ENCODE measurements at regions not wholly inside any gene's neighbourhood (a gene's known extent, or its start where the extent isn't known, plus 50 kb on each side); places are given as distances from the start of the nearest gene placed in this dataset.

DNA sequence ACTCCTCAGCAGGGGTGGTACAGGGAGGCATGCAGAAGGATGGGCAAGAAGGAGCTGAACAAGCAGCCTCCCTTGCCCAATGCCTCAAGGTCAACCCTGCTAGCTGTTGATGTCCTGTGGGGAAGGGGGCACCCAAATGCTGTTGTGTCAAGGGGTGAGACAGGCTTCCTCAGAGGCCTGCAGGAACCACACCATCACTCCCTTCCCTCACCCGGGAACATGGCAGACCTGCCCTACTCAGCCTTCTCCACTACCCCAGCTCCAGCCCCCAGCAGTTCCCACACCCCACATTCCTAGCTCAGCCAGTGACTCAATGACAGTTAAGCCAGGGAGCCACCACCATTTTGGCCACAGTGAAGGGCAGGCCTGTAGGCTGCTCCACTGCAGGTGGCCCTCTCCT lies 53.9 kb upstream of the RMP24 start:
- H4K20me1 ChIP-seq (ENCODE audit: control insufficient read depth, insufficient read depth, low read length, poor library complexity, severe bottlenecking), result no peaks in the 10 kb centered on the region
- WGBS (ENCODE audit: insufficient coverage), result 92% methylated on average over 1 of the region's 1 CpG
- H3K27me3 ChIP-seq (replicated peaks in 1 of 4; ENCODE audit: control extremely low read depth in 1 of 4, control insufficient read depth in 3 of 4, insufficient read depth in 4 of 4, low read length in 3 of 4), result peaks cover 0 to 13% (median 1%) of the 10 kb centered on the region in 4 experiments
- TF ChIP-seq, protein P1, sequence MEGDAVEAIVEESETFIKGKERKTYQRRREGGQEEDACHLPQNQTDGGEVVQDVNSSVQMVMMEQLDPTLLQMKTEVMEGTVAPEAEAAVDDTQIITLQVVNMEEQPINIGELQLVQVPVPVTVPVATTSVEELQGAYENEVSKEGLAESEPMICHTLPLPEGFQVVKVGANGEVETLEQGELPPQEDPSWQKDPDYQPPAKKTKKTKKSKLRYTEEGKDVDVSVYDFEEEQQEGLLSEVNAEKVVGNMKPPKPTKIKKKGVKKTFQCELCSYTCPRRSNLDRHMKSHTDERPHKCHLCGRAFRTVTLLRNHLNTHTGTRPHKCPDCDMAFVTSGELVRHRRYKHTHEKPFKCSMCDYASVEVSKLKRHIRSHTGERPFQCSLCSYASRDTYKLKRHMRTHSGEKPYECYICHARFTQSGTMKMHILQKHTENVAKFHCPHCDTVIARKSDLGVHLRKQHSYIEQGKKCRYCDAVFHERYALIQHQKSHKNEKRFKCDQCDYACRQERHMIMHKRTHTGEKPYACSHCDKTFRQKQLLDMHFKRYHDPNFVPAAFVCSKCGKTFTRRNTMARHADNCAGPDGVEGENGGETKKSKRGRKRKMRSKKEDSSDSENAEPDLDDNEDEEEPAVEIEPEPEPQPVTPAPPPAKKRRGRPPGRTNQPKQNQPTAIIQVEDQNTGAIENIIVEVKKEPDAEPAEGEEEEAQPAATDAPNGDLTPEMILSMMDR (IDR thresholded peaks at IDR 0.05), result no peak
- no peak for TF ChIP-seq EZH2 (IDR thresholded peaks at IDR 0.05; ENCODE audit: borderline replicate concordance, insufficient read depth, low read depth, low read length, poor library complexity, severe bottlenecking)
- POLR2A ChIA-PET, result no interaction called here
- no peak overlapping the region for H3K27ac Mint-ChIP-seq
- H3K9me3 ChIP-seq (ENCODE audit: control extremely low read depth in 1 of 3, control insufficient read depth in 2 of 3, insufficient read depth in 1 of 3, low read length in 2 of 3), result no peaks in the 10 kb centered on the region
- CTCF ChIA-PET, result no interaction called here
- no peak for DNase-seq
- no peaks in the 10 kb centered on the region for H3K4me1 ChIP-seq (ENCODE audit: control insufficient read depth in 2 of 2, insufficient read depth in 2 of 2, low read length in 2 of 2)
- no peak overlapping the region for H3K27ac ChIP-seq (ENCODE audit: low read length in 2 of 2)
- intact Hi-C loops (cut with micrococcal nuclease), result no loop called here
- H3K4me2 ChIP-seq (replicated peaks; ENCODE audit: low read depth, low read length, poor library complexity, severe bottlenecking), result no peak overlapping the region
- ATAC-seq (ENCODE audit: low read depth), result no peak
- no peak overlapping the region for H3K9ac ChIP-seq (ENCODE audit: low read length)
- no peaks in the 10 kb centered on the region for H3K4me1 Mint-ChIP-seq
- no peak overlapping the region for H2AFZ ChIP-seq (ENCODE audit: insufficient read depth, low read depth, low read length, poor library complexity, severe bottlenecking)
- no peaks in the 10 kb centered on the region for H3K79me2 ChIP-seq (ENCODE audit: control insufficient read depth, insufficient read depth, low read length)
- H3K4me3 ChIP-seq (ENCODE audit: control extremely low read depth in 1 of 5, extremely low read depth in 1 of 5, insufficient read depth in 1 of 5, low read depth in 2 of 5, low read length in 4 of 5), result no peak overlapping the region
- no peak overlapping the region for H3K4me3 Mint-ChIP-seq
- H3K9me3 Mint-ChIP-seq (ENCODE audit: insufficient read depth), result no peaks in the 10 kb centered on the region
- no peaks in the 10 kb centered on the region for H3K36me3 ChIP-seq (replicated peaks in 1 of 2; ENCODE audit: control extremely low read depth in 1 of 2, control insufficient read depth in 1 of 2, extremely low read depth in 1 of 2, insufficient read depth in 2 of 2, low read length in 1 of 2)
- peaks cover 16% of the 10 kb centered on the region for H3K27me3 Mint-ChIP-seq

DNA sequence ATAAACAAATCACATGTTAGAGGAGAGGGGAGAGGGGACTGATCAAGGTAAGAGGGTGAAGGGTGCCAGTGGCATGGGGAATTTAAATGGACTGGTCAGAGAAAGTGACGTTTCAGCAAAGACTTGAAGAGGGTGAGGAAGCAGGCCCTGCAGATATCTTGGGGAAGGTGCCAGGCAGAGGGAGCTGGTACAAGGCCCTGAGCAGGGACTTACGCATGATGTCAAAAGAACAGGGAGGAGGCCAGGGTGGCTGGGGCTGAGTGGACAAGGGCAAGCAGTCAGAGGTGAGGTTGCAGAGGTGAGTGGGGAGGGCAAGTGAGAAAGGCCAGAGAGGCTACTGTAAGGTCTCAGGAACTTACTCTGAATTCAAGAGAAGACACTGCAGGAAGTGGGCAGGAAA lies 53.3 kb upstream of the RMP24 start:
- no peaks in the 10 kb centered on the region for H3K79me2 ChIP-seq (ENCODE audit: control insufficient read depth, insufficient read depth, low read length)
- no peak for ATAC-seq (ENCODE audit: low read depth)
- intact Hi-C loops (cut with micrococcal nuclease), result no loop called here
- no peak for TF ChIP-seq EZH2 (IDR thresholded peaks at IDR 0.05; ENCODE audit: borderline replicate concordance, insufficient read depth, low read depth, low read length, poor library complexity, severe bottlenecking)
- TF ChIP-seq, protein P1 (IDR thresholded peaks at IDR 0.05), result no peak
- H3K36me3 ChIP-seq (replicated peaks in 1 of 2; ENCODE audit: control extremely low read depth in 1 of 2, control insufficient read depth in 1 of 2, extremely low read depth in 1 of 2, insufficient read depth in 2 of 2, low read length in 1 of 2), result no peaks in the 10 kb centered on the region
- H4K20me1 ChIP-seq (ENCODE audit: control insufficient read depth, insufficient read depth, low read length, poor library complexity, severe bottlenecking), result no peaks in the 10 kb centered on the region
- H2AFZ ChIP-seq (ENCODE audit: insufficient read depth, low read depth, low read length, poor library complexity, severe bottlenecking), result no peak overlapping the region
- no peak overlapping the region for H3K4me3 Mint-ChIP-seq
- no peak overlapping the region for H3K4me2 ChIP-seq (replicated peaks; ENCODE audit: low read depth, low read length, poor library complexity, severe bottlenecking)
- no peak overlapping the region for H3K4me3 ChIP-seq (ENCODE audit: control extremely low read depth in 1 of 5, extremely low read depth in 1 of 5, insufficient read depth in 1 of 5, low read depth in 2 of 5, low read length in 4 of 5)
- H3K4me1 Mint-ChIP-seq, result no peaks in the 10 kb centered on the region
- 97% methylated on average over 2 of the region's 2 CpGs for WGBS (ENCODE audit: insufficient coverage)
- POLR2A ChIA-PET, result no interaction called here
- CTCF ChIA-PET, result no interaction called here
- no peaks in the 10 kb centered on the region for H3K9me3 ChIP-seq (ENCODE audit: control extremely low read depth in 1 of 3, control insufficient read depth in 2 of 3, insufficient read depth in 1 of 3, low read length in 2 of 3)
- H3K4me1 ChIP-seq (ENCODE audit: control insufficient read depth in 2 of 2, insufficient read depth in 2 of 2, low read length in 2 of 2), result no peaks in the 10 kb centered on the region
- no peak overlapping the region for H3K27ac Mint-ChIP-seq
- peaks cover 16% of the 10 kb centered on the region for H3K27me3 Mint-ChIP-seq
- H3K27me3 ChIP-seq (replicated peaks in 1 of 4; ENCODE audit: control extremely low read depth in 1 of 4, control insufficient read depth in 3 of 4, insufficient read depth in 4 of 4, low read length in 3 of 4), result peaks cover 0 to 13% (median 1%) of the 10 kb centered on the region in 4 experiments
- DNase-seq, result no peak
- no peak overlapping the region for H3K9ac ChIP-seq (ENCODE audit: low read length)
- no peak overlapping the region for H3K27ac ChIP-seq (ENCODE audit: low read length in 2 of 2)
- no peaks in the 10 kb centered on the region for H3K9me3 Mint-ChIP-seq (ENCODE audit: insufficient read depth)

Measured in B cell (primary cell).